ENCODE measurements at regions not wholly inside any gene's neighbourhood (a gene's known extent, or its start where the extent isn't known, plus 50 kb on each side); places are given as distances from the start of the nearest gene placed in this dataset.
A peak's percentile ranks its signal among the peaks of the same experiment; 100 is the strongest.

- WGBS, 2 donors, result 30 to 32% methylated on average over 7 of the region's 7 CpGs
- H3K4me3 ChIP-seq (ENCODE audit: low read length in 2 of 2), result no peak overlapping the region
- peaks cover 0 to 3% of the 10 kb centered on the region in 2 donors for H3K4me1 ChIP-seq (ENCODE audit: control insufficient read depth in 1 of 2, insufficient read depth in 2 of 2, low read length in 2 of 2)
- H3K36me3 ChIP-seq (ENCODE audit: control insufficient read depth in 1 of 2, insufficient read depth in 2 of 2, low read length in 1 of 2), result no peaks in the 10 kb centered on the region
- peak overlapping the region; percentile 89 to 95 for H3K27ac ChIP-seq (ENCODE audit: low read depth in 1 of 2, low read length in 2 of 2)
- DNase-seq (peak; percentile 89 to 92), ATAC-seq (ENCODE audit: low FRiP score) (peak; percentile 80)
- intact Hi-C loops (cut with DNase I), result loop anchor here in 1 of 2 donors (2.0 to 5.0 kb wide), 2 partner anchors 45 to 74 kb away; no protein-coding TSS in a partner anchor
- H3K27me3 ChIP-seq (ENCODE audit: control insufficient read depth in 1 of 2, insufficient read depth in 2 of 2, low read length in 1 of 2), result no peaks in the 10 kb centered on the region
- H3K9me3 ChIP-seq (ENCODE audit: control insufficient read depth, low read length), result no peaks in the 10 kb centered on the region
Measured at GRCh38 chr18:23311351-23312121, 141.6 kb upstream of the RIOK3 start.

- Histone ChIP-seq H3K27me3 (ENCODE audit: control insufficient read depth in 1 of 2, insufficient read depth in 2 of 2, low read length in 1 of 2) (no peaks in the 10 kb centered on the region), H3K9me3 (ENCODE audit: control insufficient read depth, low read length) (no peaks in the 10 kb centered on the region), H3K27ac (ENCODE audit: low read depth in 1 of 2, low read length in 2 of 2) (no peak overlapping the region), H3K36me3 (ENCODE audit: control insufficient read depth in 1 of 2, insufficient read depth in 2 of 2, low read length in 1 of 2) (no peaks in the 10 kb centered on the region), H3K4me1 (ENCODE audit: control insufficient read depth in 1 of 2, insufficient read depth in 2 of 2, low read length in 2 of 2) (peaks cover 0 to 3% of the 10 kb centered on the region in 2 donors), H3K4me3 (ENCODE audit: low read length in 2 of 2) (no peak overlapping the region)
- no peak for ATAC-seq (ENCODE audit: low FRiP score)
- DNase-seq, result no peak
- WGBS, 2 donors, result 95 to 98% methylated on average over 1 of the region's 1 CpG
- intact Hi-C loops (cut with DNase I), result loop anchor here in 1 of 2 donors (2.0 to 5.0 kb wide), 2 partner anchors 43 to 76 kb away; no protein-coding TSS in a partner anchor
Measured at GRCh38 chr18:23313379-23313778, 139.7 kb upstream of the RIOK3 start.

GRCh38 chr18:23314672-23315071, 138.4 kb upstream of the RIOK3 start:
- H3K27me3 ChIP-seq (ENCODE audit: control insufficient read depth in 1 of 2, insufficient read depth in 2 of 2, low read length in 1 of 2), result no peaks in the 10 kb centered on the region
- no peaks in the 10 kb centered on the region for H3K9me3 ChIP-seq (ENCODE audit: control insufficient read depth, low read length)
- WGBS, 2 donors, result 5 to 20% methylated on average over 4 of the region's 4 CpGs
- no peak overlapping the region for H3K4me3 ChIP-seq (ENCODE audit: low read length in 2 of 2)
- no peak overlapping the region for H3K27ac ChIP-seq (ENCODE audit: low read depth in 1 of 2, low read length in 2 of 2)
- ATAC-seq (ENCODE audit: low FRiP score) (no peak), DNase-seq (no peak)
- intact Hi-C loops (cut with DNase I), result loop anchor here in 1 of 2 donors (5.0 kb wide), 1 partner anchor 77 kb away; no protein-coding TSS in a partner anchor
- peaks cover 0 to 3% of the 10 kb centered on the region in 2 donors for H3K4me1 ChIP-seq (ENCODE audit: control insufficient read depth in 1 of 2, insufficient read depth in 2 of 2, low read length in 2 of 2)
- H3K36me3 ChIP-seq (ENCODE audit: control insufficient read depth in 1 of 2, insufficient read depth in 2 of 2, low read length in 1 of 2), result no peaks in the 10 kb centered on the region

- Histone ChIP-seq H3K4me3 (ENCODE audit: low read length in 2 of 2) (no peak overlapping the region), H3K27ac (ENCODE audit: low read depth in 1 of 2, low read length in 2 of 2) (no peak overlapping the region), H3K27me3 (ENCODE audit: control insufficient read depth in 1 of 2, insufficient read depth in 2 of 2, low read length in 1 of 2) (no peaks in the 10 kb centered on the region), H3K9me3 (ENCODE audit: control insufficient read depth, low read length) (no peaks in the 10 kb centered on the region), H3K4me1 (ENCODE audit: control insufficient read depth in 1 of 2, insufficient read depth in 2 of 2, low read length in 2 of 2) (peaks cover 0 to 3% of the 10 kb centered on the region in 2 donors), H3K36me3 (ENCODE audit: control insufficient read depth in 1 of 2, insufficient read depth in 2 of 2, low read length in 1 of 2) (no peaks in the 10 kb centered on the region)
- ATAC-seq (ENCODE audit: low FRiP score) (no peak), DNase-seq (no peak)
- intact Hi-C loops (cut with DNase I), result no loop called here
- 94 to 95% methylated on average over 2 of the region's 2 CpGs for WGBS, 2 donors
Measured at GRCh38 chr18:23316316-23316715, 136.8 kb upstream of the RIOK3 start.

GRCh38 chr18:23316988-23317387, 136.1 kb upstream of the RIOK3 start:
- intact Hi-C loops (cut with DNase I), result no loop called here
- H3K36me3 ChIP-seq (ENCODE audit: control insufficient read depth in 1 of 2, insufficient read depth in 2 of 2, low read length in 1 of 2), result no peaks in the 10 kb centered on the region

GRCh38 chr18:23317975-23318675, 135.0 kb upstream of the RIOK3 start:
- intact Hi-C loops (cut with DNase I), result no loop called here

More at GRCh38 chr18:23316988-23317387, 136.1 kb upstream of the RIOK3 start:
- DNase-seq (no peak), ATAC-seq (ENCODE audit: low FRiP score) (no peak)
- H3K27me3 ChIP-seq (ENCODE audit: control insufficient read depth in 1 of 2, insufficient read depth in 2 of 2, low read length in 1 of 2), result no peaks in the 10 kb centered on the region
- no peak overlapping the region for H3K4me3 ChIP-seq (ENCODE audit: low read length in 2 of 2)
- H3K9me3 ChIP-seq (ENCODE audit: control insufficient read depth, low read length), result no peaks in the 10 kb centered on the region
- peaks cover 0 to 3% of the 10 kb centered on the region in 2 donors for H3K4me1 ChIP-seq (ENCODE audit: control insufficient read depth in 1 of 2, insufficient read depth in 2 of 2, low read length in 2 of 2)
- no peak overlapping the region for H3K27ac ChIP-seq (ENCODE audit: low read depth in 1 of 2, low read length in 2 of 2)

GRCh38 chr18:23320709-23321236, 132.3 kb upstream of the RIOK3 start:
- ATAC-seq (ENCODE audit: low FRiP score) (no peak), DNase-seq (no peak)
- Histone ChIP-seq H3K4me3 (ENCODE audit: low read length in 2 of 2) (no peak overlapping the region), H3K9me3 (ENCODE audit: control insufficient read depth, low read length) (no peaks in the 10 kb centered on the region), H3K36me3 (ENCODE audit: control insufficient read depth in 1 of 2, insufficient read depth in 2 of 2, low read length in 1 of 2) (no peaks in the 10 kb centered on the region), H3K4me1 (ENCODE audit: control insufficient read depth in 1 of 2, insufficient read depth in 2 of 2, low read length in 2 of 2) (no peaks in the 10 kb centered on the region), H3K27me3 (ENCODE audit: control insufficient read depth in 1 of 2, insufficient read depth in 2 of 2, low read length in 1 of 2) (no peaks in the 10 kb centered on the region), H3K27ac (ENCODE audit: low read depth in 1 of 2, low read length in 2 of 2) (no peak overlapping the region)
- intact Hi-C loops (cut with DNase I), result no loop called here
- 84 to 91% methylated on average over 1 of the region's 1 CpG for WGBS, 2 donors

More at GRCh38 chr18:23317975-23318675, 135.0 kb upstream of the RIOK3 start:
- Histone ChIP-seq H3K27ac (ENCODE audit: low read depth in 1 of 2, low read length in 2 of 2) (no peak overlapping the region), H3K4me1 (ENCODE audit: control insufficient read depth in 1 of 2, insufficient read depth in 2 of 2, low read length in 2 of 2) (peaks cover 0 to 3% of the 10 kb centered on the region in 2 donors), H3K36me3 (ENCODE audit: control insufficient read depth in 1 of 2, insufficient read depth in 2 of 2, low read length in 1 of 2) (no peaks in the 10 kb centered on the region), H3K27me3 (ENCODE audit: control insufficient read depth in 1 of 2, insufficient read depth in 2 of 2, low read length in 1 of 2) (no peaks in the 10 kb centered on the region), H3K4me3 (ENCODE audit: low read length in 2 of 2) (no peak overlapping the region), H3K9me3 (ENCODE audit: control insufficient read depth, low read length) (no peaks in the 10 kb centered on the region)
- DNase-seq, result no peak
- 86 to 91% methylated on average over 5 of the region's 5 CpGs for WGBS, 2 donors
- ATAC-seq (ENCODE audit: low FRiP score), result no peak

- H3K27me3 ChIP-seq (ENCODE audit: control insufficient read depth in 1 of 2, insufficient read depth in 2 of 2, low read length in 1 of 2), result no peaks in the 10 kb centered on the region
- no peak for DNase-seq
- 94 to 95% methylated on average over 5 of the region's 5 CpGs for WGBS, 2 donors
- H3K4me1 ChIP-seq (ENCODE audit: control insufficient read depth in 1 of 2, insufficient read depth in 2 of 2, low read length in 2 of 2), result no peaks in the 10 kb centered on the region
- H3K4me3 ChIP-seq (ENCODE audit: low read length in 2 of 2), result no peak overlapping the region
- intact Hi-C loops (cut with DNase I), result no loop called here
- no peak for ATAC-seq (ENCODE audit: low FRiP score)
- no peaks in the 10 kb centered on the region for H3K36me3 ChIP-seq (ENCODE audit: control insufficient read depth in 1 of 2, insufficient read depth in 2 of 2, low read length in 1 of 2)
- no peak overlapping the region for H3K27ac ChIP-seq (ENCODE audit: low read depth in 1 of 2, low read length in 2 of 2)
- no peaks in the 10 kb centered on the region for H3K9me3 ChIP-seq (ENCODE audit: control insufficient read depth, low read length)
Measured at GRCh38 chr18:23321996-23322395, 131.1 kb upstream of the RIOK3 start.

Measured in aorta (tissue), 5 donors.